GM18505 (cell line): ENCODE measurements at regions not wholly inside any gene's neighbourhood (a gene's known extent, or its start where the extent isn't known, plus 50 kb on each side); places are given as distances from the start of the nearest gene placed in this dataset.

Source experiments
- ATAC-seq: cut with Tn5 transposase; IDR thresholded peaks from one replicate; pipeline ENCODE4 v1.9.1; 2021; ENCODE audit not compliant: unreplicated experiment
- POLR2A ChIP-seq: IDR thresholded peaks from 4 replicates; pipeline ENCODE4 v1.6.1; 2011; ENCODE audit warnings: borderline replicate concordance; ENCODE audit not compliant: insufficient read depth, insufficient read length; ENCODE audit errors: extremely low read depth

DNA sequence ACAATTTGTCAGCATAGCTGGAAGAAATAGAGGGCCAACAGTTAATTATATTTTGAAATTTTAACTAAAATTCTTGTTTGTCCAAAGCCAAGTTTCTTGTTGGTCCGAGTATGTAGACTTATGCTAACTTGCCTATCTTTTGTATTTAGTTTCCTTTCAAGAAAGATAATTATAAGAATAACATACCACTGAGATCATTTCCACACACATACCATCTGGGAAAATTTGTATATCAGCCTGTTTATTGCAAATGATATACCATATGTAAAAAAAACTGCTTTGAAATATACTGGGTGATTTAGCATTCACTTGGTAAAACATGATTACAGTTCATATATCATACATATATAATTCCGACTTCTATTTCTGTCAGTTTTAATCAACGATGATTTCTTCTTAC, 84.7 kb upstream of the ANKRD50 start:
- ATAC-seq: no peak
- TF ChIP-seq POLR2A: no peak

- no peak for TF ChIP-seq POLR2A
- no peak for ATAC-seq
Observed at GRCh38 chr4:124790471-124790870, 77.9 kb upstream of the ANKRD50 start.

DNA sequence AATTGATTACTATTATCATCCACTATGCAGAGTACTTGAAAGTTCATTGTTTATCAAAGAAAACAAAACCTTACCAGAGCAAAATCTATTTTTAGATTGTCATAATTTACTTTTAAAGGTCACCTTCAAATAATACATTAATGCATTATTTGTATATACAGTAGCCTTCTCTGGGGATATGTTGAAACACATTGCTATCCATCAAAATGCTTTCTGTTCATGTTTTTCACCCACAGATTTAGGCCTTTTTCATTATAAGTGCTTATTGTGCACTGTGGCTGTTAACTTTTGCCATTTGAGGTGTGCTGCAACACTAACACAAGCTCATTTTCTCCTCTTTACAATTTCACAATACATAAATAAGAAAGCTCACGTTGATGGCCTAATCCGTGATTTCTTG, 74.1 kb upstream of the ANKRD50 start:
- no peak for ATAC-seq
- no peak for TF ChIP-seq POLR2A

GRCh38 chr4:124785645-124786044, 73.1 kb upstream of the ANKRD50 start:
- no peak for TF ChIP-seq POLR2A
- no peak for ATAC-seq

- ATAC-seq: no peak
- TF ChIP-seq POLR2A: no peak
Observed at GRCh38 chr4:124783847-124784246, 71.3 kb upstream of the ANKRD50 start.

DNA sequence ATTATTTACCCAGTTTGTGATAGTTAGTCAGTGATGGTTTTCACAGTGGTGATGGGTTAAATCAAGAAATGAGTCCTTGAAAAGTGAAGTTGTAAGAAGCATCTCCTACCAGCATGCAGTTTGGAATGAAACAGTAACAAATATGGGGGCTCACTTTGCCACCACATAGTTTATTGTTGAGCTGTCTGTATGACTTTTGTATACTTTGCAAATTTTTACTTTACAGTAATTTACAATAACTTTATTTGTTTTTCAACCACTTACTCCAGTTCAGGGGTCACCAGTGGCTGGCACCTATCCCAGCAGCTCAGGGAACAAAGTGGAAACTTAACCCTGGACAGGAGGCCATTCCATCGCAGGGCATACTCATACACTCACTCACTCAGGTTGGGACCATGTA, 64.5 kb upstream of the ANKRD50 start:
- no peak for ATAC-seq
- TF ChIP-seq POLR2A: no peak

DNA sequence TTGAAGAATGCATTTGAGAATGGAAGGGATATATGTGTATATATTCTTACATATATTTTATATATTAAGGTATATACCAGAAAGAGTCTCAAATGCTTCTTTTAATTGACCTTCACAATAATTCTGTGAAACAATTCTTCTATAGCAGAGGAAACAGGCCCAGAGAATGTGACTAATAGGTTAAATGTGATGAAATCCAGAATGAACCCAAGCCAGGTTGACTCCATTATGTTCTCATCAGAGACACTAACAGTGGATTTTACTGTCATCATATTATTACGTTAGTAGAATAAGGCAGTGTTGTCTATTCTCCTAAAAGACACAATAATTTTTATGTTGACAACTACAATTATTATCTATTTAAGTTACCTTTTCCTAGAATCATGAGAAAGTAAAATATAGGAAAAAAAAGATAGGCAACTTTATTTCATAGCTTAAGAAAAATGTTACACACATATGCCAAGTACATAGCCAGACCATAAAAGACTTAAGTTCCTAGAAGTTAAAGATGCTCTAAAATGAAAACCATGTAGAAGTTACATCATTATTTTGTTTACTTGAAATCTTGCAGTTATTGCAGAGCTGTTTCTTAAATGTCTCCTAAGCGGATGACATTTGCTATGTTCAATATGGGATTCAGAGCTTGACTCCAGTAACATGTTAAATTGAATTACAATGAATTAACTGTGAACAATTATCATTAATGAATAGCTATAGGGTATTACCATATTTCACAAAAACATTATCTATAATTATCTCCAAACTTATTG, 56.2 kb upstream of the ANKRD50 start:
- no peak for TF ChIP-seq POLR2A
- ATAC-seq: no peak

DNA sequence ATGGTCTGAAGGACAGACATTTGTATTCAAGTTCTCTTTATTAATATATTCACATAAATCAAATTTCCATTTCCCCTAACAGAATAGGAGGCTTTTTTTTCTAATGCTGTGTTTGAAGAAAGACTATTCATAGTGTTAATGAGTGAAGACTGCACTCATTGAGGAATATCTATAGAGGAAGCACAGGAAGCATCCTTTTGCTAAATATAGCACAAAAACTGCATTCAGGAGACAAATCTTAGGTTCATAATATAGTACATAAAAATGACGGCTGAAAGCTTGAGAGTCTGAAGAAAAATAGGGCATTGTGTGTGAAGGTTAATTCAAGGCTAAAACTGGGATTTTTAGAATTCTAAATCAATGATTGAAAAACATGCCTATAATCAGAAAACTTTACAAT, 50.4 kb upstream of the ANKRD50 start:
- ATAC-seq: no peak
- no peak for TF ChIP-seq POLR2A
